ENCODE measurements at regions not wholly inside any gene's neighbourhood (a gene's known extent, or its start where the extent isn't known, plus 50 kb on each side); places are given as distances from the start of the nearest gene placed in this dataset.

DNA sequence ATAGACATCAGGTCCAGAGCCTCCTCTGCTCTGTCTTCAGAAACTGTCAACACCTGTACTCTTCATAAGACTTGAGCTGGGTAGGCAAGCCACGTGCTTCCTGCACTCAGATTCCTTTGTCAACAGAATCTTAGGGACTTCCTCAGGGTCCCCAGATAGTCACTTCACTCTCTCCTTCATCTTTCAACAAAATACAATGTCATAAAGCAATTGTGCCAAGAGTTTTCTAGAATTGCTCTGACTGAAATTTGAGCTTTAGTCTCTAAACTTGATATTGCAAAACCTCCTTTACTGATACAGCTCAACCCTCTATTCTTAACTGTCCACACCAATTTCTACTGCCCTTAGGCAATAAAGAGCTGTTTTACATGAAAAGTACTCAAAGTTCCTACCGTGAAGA lies 179.9 kb downstream of the IRS2 start:
- TF ChIP-seq, protein P1, sequence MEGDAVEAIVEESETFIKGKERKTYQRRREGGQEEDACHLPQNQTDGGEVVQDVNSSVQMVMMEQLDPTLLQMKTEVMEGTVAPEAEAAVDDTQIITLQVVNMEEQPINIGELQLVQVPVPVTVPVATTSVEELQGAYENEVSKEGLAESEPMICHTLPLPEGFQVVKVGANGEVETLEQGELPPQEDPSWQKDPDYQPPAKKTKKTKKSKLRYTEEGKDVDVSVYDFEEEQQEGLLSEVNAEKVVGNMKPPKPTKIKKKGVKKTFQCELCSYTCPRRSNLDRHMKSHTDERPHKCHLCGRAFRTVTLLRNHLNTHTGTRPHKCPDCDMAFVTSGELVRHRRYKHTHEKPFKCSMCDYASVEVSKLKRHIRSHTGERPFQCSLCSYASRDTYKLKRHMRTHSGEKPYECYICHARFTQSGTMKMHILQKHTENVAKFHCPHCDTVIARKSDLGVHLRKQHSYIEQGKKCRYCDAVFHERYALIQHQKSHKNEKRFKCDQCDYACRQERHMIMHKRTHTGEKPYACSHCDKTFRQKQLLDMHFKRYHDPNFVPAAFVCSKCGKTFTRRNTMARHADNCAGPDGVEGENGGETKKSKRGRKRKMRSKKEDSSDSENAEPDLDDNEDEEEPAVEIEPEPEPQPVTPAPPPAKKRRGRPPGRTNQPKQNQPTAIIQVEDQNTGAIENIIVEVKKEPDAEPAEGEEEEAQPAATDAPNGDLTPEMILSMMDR (IDR thresholded peaks at IDR 0.05): no peak
- TF ChIP-seq POLR2A (IDR thresholded peaks at IDR 0.05): no peak
